SIG-M5 treated with dmso at 0.1 percent for 504 hours (cell line): ENCODE measurements at regions not wholly inside any gene's neighbourhood (a gene's known extent, or its start where the extent isn't known, plus 50 kb on each side); places are given as distances from the start of the nearest gene placed in this dataset.
"Not testable (repeated sequence)": the region's sequence is repeated elsewhere in the genome, so short reads cannot be mapped to it uniquely, and the experiment has no call there.

Experiments
- DNase-seq: peaks from one replicate; lab custom pipeline; 2025; ENCODE audit not compliant: unreplicated experiment; lab: John Stamatoyannopoulos, UW

DNA sequence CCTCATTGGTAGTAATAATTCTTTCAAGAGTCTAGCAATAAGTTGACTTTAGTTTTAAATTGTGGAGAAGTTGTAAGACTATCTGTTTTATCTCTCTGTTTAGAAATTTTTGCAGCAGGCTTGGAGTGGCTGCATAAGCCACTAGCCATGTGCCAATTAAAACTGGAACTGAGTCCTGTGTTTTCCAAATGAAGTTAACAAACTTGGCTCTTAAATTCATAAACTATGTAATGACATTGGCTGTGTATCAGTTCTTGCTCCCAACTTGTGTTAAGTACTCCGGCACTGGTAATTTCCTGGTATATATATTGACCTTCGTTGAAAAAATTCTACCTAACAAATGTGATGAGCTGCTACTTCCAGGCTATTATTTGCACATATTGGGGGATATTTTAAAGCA, 420.4 kb downstream of the GBA3 start:
- DNase-seq, result no peak

DNA sequence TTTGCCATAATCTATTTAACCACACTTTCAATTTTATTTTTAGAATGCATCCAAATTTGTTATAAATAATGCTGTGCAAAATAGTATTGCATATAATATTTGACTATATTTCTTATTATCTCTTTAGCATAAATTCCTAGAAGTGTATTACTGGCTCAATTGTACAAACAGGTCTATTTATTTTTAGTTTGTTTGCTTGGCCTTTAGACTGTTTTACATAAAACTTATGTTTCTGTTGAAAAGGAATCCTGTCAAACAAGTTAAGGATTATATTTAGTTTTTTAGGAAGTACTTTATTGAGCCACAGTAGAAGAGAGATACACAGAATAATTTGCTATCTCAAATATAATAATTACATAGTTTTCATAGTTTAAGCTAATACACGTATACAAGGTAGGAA, 413.8 kb downstream of the GBA3 start:
- DNase-seq, result no peak

DNA sequence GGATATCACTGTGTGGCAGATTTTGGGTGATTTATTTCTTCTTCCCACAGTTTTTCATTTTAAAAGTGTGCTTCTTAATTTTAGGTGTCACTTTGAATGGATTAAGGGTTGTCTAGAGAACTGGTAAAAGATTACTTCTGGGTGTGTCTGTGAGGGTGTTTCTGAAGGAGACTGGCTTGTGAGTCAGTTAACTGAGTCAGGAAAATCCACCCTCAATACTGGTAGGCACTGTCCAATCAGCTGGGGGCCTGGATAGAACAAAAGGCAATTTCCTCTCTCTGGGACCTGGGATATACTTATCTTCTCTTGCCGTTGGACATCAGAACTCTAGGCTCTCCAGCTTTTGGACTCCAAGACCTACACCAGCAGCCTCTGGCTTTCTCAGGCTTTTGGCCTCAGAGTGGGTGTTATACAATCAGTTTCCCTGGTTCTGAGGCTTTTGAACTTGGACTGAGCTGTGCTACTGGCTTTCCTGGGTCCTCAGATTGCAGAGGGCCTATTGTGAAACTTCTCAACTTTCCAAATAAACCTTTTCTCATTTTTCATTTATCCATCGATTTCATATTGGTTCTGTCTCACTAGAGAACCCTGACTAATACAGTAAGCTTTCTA, 413.1 kb downstream of the GBA3 start:
- no peak for DNase-seq

DNA sequence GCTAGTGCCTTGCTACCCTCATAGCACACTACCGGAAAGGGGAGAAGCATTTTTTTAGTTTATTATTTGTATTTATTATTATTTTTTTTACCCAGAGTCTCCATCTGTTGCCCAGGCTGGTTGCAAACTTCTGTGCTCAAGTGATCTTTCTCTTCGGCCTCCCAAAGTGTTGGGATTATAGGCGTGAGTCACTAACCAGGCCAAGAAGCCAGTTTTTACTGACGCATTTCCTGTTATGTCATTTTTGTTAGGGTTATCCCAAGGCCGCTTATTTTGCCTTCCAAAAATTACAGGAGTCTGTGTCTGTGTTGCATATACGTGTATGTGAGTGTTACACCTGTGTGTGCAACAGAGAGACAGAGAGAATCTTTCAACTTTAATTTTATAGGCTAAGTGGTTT, 404.5 kb downstream of the GBA3 start:
- no peak for DNase-seq

DNA sequence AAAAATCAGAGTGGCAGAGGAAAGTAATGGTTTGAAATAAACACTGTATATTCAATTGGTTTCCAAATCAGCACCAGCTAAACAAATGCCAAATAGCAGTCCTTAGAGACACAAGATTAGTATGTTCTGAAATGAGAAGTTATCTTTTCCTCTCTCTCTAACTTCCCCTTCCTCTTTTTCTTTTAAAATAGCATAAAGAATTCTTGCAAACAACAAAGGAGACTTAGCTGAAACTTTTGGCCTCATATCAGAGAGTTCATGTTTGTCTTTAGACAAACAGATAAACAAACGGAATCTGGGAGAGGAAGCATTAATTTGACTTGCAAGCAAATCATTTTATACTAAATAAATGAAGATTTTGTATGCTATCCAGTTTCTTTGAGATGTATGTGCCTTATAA, 399.0 kb downstream of the GBA3 start:
- DNase-seq, result no peak

DNA sequence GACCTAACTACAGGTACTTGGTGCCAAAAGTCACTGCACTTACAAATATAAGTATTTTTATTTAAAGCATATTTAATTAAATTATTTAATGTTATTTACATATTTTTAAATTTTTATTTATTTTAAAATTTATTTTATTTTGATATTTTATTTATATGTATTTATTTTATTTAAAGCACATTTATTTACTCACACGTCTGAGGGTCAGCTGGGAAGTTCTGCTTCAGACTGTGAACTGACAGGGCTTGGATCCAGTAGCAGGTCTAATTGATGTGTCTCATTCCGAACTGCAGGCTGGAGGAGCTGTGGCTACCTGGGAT, 392.5 kb downstream of the GBA3 start:
- DNase-seq, result no peak

DNA sequence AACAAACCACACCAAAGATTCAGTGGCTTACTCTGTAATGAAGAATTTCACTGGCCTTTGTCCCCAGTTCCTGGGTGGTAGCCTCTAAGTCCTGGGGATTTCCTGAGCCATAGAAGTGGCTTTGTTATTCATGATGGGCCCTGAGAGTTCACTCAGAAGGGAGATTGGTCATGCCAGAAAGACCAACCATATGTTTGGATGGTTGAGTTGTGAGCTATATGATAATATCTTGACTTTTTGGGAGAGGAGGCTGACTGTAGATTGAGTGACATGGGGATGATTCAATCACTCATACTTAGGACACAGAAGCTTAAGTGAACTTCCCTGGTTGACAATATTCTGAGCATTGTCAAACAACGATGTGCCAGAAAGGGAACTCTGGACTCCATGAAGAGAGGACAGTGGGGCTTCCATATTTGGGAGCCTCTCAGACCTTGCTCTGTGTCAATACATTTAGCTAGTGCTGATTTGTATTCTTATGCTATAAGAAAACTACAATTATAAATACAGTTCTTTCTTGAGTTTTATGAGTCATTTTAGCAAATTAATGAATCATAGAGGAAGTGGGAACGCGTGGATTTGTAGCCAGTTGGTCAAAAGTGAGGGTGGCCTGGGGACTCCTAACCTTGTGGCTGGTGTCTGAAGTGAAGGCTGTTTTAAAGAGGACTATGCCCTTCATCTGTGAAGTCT, 392.0 kb downstream of the GBA3 start:
- no peak for DNase-seq

DNA sequence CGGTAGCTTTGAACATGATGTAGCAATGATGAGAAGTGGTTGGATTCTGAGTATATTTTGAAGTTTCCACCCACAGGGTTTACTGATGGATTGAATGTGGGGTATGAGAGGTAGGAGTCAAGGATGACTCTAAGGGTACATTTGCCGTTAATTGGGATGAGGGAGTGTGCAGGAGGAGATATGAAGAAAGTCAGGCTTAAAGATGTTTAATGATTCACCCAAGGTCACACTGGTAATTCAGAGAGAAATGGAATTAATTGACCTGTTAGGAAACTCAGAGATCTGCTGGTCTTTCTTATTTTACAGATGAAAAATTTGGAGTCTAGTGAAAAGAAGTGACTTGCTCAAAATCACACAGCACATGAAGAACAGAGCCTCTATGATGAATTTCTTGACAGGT, 390.7 kb downstream of the GBA3 start:
- DNase-seq, result no peak

DNA sequence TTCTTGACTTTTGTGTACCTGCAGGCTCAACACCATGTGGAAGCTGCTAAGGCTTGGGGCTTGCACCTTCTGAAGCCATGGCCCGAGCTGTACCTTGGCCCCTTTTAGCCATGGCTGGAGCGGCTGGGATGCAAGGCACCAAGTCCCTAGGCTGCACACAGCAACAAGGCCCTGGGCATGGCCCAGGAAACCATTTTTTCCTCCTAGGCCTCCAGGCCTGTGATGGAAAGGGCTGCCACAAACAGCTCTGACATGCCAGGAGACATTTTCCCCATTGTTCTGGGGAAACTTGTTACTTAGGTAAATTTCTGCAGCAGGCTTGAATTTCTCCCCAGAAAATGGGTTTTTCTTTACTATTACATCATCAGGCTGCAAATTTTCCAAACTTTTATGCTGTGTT, 387.4 kb downstream of the GBA3 start:
- DNase-seq, result not testable (repeated sequence)

DNA sequence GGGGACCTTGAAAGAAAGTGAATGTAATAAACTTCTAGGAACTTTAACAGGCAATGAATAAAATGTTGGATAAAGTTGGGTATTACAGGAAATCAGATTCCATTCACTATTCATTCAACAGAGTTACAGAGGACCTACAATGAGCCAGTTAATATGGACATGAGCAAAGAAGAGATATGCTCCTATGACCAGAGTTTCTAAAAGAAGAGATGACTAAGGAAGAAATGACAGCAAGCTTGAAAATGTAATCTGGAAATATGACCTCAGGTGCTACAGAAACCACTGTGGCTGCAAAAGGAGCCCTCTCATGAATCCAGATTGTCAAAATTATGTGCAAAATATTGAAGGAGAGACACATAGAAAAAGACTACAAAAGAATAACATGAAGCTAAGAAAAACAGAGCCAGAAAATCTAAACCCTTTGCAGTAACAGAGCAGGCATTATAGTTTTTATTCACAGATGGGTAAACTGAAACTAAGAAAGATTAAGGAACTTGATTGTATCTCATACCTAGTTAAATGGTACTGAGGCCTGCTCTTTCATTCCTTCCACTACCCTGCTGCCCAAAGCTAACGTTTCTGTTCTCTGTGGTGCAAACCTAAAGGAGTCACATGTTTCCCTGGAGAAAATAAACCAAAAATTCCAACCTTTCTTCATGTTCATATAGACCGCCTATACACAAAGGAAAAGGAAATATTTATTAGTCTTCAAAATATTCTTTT, 378.3 kb downstream of the GBA3 start:
- no peak for DNase-seq

DNA sequence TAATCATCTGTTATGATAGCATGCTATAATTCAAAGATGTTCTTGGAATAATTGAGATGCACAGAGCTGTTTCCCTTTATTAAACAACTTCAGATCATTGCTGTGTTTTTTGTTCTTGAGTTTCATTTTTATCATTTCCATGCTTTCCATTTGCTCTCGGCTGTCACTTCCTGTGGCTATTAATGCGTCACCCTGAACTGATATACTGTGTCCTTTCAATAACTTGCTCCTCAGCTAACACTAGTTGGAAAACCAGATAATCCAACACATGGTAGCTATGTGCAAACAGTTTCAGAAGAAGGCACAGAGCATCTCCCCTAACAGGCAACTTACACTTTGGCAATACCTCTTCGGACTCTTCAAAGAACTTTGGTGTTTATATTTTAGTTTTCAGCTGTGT, 376.0 kb downstream of the GBA3 start:
- no peak for DNase-seq

DNA sequence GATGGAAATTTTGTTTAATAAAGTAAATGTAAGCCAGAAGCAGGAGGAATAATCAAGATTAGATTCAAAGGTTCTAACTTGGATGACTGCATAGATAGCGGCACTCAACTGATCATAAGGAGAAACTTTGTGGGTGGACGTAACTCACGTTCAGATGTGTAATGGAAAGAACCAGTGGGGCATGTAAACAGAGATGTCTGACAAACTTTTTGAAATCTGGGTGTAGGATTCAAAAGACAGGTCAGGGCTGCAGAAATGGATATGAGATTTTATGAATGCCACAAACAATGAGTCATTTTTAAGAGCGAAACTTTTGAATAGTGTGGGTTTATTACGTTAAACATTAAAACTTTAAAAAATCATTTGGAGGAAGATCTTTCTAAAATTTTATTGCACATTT, 375.6 kb downstream of the GBA3 start:
- no peak for DNase-seq

DNA sequence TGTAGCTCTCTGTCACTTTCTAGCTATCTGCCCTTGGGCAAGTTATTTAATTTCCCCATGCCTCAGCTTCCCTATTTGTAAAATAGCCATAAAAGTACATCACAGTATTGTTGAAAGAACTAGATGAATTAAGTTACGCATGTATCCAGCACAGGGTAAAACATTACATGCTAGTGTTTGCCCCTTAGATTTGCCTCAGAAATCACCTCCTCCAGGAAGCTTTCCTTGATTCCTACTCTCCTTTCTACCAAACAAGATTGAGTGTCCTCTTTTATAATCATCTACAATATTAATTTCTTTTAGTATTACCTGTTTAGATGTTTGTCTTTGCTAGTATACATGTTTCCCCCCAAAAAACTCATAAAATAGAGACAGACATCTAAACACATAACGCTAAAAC, 369.5 kb downstream of the GBA3 start:
- DNase-seq, result no peak

DNA sequence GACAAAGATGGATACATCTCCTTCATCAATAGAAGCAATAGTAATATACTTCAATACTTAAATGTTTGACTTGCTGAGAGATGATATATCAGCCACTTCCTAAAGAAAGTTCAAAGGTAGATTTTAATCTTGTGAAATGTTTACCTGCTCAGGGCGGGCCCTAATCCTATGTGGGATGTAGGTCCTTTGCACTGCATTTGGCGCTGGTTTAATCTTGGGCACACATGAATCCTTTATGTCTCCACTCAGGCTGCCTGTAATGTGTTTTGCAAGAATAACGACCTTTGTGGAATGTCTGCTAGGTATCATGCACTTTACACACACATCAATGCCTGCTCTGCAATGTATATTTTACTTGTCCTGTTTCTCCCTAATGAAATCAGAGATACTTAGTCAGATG, 368.7 kb downstream of the GBA3 start:
- no peak for DNase-seq

DNA sequence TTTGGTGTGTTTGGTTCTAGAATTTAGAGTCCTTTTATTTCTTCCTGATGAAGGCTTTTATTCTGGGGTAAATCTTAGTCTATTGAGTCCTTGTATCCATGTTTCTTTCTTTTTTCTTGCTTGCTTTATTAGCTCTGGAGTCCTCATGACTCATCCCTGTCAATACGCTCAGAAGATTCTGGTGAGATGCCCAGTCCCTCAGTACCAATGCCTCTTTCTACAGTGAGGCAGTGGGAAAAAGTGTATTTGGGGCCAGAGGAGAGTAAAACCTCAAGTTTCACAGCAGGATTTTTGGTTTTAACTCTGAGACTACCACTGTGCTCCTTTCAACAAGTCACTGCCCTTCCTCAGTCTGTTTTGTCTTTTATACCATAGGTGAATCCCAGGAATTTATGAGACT, 368.0 kb downstream of the GBA3 start:
- DNase-seq, result no peak

DNA sequence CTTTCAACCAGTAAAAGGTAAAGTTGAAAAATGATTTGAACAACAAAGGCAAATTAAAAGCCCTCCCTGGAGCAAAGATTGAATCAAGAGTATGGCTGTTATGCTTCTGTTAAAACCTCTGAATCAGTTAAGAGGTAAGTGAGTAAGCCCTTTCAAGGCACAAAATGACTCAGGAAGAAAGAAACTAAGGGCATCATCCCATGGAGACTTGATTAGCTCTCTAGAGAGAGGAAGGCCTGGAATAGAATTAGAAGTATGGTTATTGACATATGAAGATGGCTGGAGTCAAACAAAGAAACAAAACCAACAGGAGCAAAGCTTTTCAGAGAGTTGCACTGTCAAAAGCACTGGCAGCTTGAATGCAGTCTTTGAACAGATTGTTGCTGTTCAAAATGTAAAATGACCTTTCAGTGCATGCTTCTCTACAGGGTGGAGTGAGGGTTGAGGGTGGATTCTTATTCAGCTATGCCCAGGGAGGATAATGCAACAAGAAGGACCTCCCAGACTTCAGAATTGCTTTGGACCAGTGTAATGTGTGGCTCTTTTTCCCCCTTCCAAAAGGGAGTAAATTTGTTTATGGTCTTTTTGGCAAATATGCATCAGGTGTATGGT, 365.5 kb downstream of the GBA3 start:
- no peak for DNase-seq

DNA sequence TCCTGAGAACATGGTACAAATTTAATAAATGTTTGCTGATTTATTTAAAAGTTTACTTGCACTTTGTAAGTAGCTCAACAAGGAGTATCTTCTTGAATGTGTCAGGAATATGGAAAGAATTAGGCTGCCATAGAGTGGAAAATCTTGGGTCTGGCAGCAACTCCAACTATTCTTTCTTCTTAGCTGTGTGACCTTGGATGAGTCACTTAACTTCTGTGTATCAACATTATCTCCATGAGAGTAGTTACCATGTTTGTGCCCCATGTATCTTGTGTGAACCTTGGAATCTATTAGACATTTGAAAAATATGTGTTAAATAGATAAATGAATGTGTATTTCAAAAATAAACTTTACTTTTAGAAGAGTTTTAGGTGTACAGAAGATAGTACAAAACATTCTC, 348.8 kb downstream of the GBA3 start:
- DNase-seq, result no peak

DNA sequence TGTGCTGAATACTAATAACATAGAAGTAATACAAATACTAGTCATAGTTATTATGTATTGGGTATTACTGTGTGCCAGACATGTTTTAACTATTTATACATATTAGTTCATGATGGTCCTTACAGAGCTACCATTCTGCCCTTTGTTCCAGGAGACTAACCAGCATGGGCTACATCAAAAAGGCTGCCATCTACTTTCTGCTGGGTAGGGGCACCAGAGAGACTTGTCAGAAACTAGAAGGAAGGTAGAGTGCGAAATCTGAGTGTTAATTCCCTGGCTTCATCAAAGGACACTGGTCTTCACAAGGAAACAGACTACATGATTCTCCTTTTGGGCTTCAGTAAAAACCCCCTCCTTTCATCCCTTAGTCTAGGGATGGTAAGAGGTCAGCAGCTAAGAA, 347.8 kb downstream of the GBA3 start:
- DNase-seq, result no peak

DNA sequence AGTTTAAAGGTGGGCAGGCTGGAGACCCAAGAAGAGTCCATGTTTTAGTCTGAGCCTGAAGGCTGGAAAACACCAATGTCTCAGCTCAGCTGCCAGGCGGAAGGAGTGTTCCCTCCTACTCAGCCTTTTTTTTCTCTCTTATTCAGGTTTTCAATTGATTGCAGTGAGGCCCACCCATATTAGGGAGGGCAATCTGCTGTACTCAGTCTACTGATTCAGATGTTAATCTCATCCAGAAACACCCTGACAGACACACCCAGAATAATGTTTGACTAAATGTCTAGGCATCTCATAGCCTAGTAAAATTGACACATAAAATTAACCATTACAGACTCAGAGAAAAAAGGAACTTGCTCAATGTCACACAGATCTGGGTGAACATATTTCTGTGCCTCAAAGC, 347.1 kb downstream of the GBA3 start:
- DNase-seq, result no peak

DNA sequence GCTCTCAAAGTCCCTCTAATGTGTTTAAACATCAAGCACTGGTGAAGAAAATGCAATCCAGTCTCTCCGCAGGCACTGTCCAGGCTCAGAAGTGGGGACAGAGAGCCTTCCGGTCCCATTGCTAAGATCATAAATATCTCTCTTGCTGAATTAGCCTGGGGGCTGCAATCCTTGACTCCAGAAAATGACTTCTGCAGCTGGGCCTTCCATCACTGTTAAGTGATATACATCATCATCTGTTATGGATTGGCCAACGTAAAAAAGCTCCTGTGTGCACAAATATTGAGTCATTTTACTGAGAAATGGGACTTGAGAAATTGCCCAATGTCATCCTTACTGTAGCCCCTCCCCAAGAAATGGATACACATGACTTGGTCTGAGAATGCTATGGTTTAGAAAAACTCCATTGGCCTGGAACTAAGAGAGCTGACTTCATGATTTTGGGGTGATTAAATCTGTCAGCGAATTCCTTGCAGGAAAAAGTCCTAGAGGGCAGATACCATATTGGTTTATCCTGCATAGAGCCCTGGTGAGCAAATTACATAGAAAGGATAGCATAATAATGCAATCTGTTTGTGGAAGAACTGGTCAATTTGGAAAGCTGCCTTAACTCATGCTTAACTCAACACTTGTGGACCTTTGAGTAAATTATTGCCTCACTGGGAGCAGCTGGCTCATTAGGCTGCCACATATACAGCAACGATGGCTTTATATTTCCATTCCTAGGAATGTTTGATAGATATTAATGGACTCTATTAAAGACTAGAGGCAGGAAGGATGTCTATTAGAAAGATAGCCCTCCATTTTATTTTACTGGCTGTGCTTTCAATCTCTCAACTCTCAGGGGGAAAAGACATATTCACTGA, 346.1 kb downstream of the GBA3 start:
- no peak for DNase-seq

DNA sequence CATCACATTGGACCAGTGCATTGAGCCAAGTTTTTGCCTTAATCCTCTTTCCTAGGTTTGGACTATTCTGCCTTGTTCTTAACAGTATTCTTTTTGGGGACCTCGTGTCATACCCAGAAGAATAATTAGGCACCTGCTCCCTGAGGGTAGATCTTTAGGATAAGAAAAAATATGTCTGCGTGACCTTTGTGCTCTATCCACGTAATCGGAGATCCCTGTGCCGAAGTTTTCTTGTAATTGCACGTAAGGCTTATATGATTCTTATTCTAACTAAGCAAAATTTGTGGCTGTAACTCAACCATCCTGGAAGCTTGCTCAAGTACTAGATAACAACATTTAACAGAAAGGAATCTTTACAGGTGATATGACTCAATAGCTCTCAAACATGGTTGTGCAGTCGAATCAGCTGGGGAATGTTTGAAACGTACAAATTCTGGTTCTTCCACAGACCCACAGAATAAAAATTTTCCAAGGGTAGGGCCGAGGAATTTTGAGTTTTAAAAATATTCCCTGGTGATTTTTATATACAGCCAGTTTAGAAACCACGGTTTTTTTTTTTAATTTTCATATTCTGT, 344.3 kb downstream of the GBA3 start:
- no peak for DNase-seq
